ENCODE measurements at regions not wholly inside any gene's neighbourhood (a gene's known extent, or its start where the extent isn't known, plus 50 kb on each side); places are given as distances from the start of the nearest gene placed in this dataset.

DNA sequence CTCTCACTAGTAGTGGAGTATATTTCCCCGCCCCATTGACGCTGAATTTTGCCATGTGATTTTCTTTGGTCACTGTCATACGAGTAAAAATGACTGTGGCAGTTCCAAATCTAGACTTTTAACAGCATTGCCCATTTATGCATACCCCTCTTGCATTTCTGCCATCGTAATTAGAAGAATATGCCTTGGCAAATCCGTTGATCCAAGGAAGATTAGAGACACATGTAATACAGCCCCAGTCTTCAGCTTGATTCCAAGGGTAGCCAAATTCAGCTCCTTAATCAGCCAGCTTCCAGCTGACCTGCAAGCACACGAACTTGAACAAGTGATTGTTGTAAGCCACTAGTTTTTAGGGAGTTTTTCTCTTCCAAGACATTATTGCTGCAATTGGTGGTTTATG is 290.3 kb upstream of the ADAMTS5 start:
- no peak for DNase-seq

DNA sequence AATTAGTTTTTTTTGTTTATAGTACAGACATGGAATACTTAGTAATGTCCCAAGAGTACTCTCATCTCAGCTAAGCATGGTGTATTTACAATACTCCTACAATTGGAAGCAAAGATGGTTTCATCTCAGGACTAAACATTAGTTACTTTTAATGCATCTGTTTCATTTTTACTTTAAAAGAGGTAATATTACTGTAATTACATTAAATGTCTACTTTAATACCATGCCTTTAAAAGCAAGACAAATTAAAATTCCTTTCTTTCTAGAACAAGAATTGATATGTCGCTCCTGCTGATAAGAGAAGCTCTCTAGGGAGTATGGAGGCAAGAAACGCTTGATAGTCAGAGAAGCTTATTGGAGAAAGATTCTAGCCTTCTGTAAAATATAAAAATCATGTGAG is 284.9 kb upstream of the ADAMTS5 start:
- no peak for DNase-seq

DNA sequence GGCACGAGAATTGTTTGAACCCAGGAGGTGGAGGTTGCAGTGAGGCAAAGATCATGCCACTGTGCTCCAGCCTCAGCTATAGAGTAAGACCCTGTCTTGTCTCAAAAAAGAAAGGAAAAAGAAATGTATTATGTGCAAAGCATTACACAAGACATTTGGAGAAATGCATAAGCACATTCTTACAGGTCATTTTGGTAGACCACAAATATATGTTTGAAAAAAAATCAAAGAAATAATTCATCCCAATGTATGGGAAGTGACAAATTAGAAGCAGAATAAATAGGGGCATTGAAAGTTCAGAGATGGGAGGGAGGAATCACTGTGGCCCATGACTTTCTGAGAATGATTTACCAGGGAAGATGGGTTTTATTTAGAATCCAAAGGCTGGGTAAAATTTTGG is 283.5 kb upstream of the ADAMTS5 start:
- DNase-seq: no peak

DNA sequence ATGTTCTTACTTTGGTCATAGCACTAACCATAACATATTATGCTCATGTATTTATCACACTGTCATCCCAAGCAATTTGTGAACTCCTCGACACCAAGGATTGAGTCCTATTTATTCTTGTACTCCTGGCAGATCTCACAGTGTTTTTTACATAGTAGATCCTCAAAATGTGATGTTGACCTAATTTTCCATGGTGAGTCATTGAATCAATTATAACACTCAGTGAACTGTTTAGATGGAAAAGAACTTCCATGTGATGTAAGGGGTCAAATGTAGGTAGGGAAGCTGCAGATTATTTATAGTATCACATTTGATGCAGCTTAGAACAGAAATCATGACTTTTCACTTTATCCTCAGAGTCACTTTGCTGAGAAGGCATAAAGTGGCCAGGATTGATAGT is 281.9 kb upstream of the ADAMTS5 start:
- no peak for DNase-seq

DNA sequence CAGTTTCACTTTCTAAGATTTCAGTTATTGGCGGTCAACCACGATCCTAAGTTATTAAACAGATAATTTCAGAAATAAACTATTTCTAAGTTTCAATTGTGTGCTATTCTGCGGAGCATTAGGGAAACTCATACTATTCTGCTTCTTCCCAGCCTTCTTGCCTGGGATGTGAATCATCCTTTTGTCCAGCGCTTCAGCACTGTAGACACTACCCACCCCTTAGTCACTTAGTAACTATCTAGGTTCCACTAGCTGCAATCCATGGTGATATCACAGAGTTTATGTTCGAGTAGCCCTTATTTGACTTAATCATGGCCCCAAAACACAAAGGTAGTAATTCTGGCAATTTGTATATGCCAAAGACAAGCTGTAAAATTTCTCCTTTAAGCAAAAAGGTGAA is 279.9 kb upstream of the ADAMTS5 start:
- DNase-seq: no peak

DNA sequence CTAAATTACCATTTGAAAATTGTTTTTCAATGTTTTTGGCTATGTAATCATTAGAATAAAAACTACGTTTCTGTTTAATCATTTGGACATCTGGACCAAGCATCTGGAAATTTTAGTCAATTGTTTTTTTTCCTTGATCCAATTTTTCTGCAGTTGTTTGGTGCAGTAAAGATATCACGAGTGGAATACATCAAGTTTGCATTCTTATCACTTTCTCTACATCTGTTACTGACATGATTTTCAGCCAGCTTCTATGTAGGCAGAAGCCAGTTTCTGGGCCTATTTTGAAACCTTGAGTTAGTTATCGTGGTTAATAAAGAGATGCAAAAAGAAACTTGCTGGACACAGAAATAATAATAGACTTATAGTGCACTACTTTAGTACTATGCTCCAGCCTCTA is 277.9 kb upstream of the ADAMTS5 start:
- DNase-seq: no peak

DNA sequence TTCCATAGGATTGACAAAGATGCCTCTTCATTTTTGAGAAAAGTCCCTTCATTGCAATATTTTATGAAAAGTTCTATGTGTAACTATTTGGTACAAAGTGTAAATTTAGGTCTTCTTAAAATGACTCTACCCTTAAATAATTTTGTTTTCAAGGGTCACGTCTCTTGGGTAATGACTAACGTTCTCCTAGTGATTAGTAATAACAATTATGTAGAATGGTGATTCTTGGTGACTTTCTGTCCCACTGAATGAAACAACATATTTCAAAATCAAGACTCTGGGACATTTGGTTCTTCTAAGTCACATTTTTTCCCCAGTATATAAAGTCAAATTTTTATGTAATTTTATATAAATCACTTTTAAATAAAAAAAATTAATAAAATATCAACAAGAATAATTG is 277.5 kb upstream of the ADAMTS5 start:
- no peak for DNase-seq

DNA sequence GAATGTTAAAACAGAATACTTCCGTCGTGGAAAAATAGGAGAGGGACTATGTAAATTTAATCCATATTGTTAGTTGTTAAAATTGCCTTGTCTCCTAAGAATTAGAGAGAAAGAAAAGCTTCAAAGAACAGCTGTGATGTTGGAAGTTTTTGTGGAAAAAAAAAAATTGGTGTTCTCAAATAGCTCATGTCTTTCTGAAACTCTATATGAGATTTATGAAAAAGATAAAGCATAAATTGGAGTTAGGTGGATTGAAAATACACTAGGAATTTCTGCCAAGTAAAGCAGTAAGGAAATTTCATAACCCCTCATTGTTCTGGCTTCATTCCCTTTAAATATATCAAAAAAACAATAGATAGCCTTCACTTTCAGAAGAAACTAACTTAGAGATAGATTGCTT is 274.0 kb upstream of the ADAMTS5 start:
- DNase-seq: no peak

DNA sequence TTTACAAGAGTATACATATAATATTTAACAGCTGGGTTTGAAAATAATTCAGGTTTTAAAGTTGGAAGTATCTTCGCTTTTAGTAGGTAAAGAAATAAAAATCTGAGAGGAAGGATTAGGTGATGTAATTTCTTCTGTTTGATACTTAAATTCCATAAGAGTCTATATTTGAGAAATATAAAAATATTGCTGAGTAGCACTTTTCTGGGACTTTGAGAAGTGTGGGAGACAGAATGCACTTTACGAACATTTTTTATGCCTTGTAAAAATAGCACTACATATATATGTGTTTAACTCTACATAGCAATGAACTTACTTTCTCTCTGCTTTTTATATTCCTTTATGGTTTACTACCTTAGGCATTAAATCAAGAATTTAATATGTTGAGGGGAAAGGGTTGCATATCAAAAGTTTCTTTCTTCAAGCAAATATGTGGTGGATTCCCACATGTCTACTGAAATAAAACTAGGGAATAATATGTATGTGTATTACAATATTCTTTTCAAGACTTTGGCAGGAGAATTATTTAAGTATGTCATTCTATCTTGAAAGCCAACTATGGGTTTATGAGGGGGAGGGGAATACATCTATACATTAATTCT is 266.7 kb upstream of the ADAMTS5 start:
- no peak for DNase-seq

DNA sequence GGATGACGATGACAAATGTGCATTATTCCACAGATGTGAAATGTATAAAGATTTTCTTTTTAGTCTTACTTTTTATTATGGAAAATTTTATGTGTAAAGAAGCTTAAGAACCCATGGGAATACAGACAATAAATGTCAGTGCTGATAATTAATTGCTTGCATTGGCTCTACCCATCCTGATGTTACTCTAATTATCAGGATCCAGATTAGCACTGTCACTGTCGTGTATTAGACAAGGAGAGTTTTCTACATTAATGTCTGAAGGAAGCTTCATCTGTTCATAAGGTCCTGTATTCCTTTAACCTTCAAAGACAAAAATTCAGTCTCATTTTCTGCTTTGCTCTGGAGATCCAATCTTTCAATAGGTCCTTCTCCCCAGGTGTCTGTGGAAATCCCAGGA is 259.1 kb upstream of the ADAMTS5 start:
- DNase-seq: no peak

DNA sequence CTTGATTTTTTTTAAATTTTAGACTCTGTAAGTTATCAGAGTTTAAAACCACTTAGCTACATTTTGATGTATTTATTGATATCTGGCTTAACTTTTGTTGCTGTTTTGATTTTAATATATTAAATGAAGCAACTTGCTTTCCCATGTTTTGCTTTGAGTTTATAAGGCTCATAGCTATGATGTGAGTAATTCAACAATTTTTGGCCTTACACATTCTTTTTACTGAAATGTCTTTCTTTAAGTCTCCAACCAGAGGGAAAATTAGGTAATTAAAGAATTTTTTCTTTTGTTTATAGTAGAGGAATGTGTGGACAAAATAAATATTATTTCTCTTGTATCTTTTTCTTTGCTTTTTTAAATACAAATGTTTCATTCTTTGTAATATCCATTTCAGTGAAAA is 258.3 kb upstream of the ADAMTS5 start:
- no peak for DNase-seq

DNA sequence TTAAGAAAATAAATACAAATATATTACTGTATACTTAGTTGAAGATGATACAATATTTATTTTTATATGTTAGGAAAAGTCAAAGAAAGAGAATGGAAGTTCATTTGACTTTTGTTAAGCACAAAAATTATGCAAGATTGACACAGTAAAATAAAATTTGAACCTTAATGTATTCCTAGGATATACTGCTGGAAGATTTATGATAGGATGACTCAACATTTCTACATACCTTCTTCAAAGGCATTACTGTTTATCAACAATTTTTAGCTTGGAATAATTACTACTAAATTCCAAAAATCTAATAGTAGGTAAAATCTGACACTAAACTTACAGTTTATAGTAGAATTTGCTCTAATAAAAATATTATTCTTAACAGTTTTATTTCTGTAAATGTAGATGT is 257.3 kb upstream of the ADAMTS5 start:
- DNase-seq: no peak

DNA sequence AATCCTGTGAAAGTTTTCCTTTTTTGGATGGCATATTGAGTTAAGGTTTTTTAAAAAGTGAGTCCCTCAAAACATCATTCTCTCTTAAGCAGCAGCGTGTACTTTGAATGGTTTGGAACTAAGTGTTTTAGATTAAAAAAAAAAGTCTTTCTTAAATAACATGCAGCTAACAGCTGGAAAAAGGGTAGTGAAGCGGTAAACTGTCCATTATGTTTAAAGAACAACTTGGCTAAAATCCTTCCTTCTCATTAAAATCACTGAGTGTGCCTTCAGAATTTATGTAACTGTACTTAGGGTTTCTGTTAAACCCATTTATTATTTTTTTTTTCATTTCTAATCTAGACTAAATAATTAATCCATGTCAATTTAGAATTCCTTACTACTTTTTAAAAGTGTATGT is 254.2 kb upstream of the ADAMTS5 start:
- DNase-seq: no peak

DNA sequence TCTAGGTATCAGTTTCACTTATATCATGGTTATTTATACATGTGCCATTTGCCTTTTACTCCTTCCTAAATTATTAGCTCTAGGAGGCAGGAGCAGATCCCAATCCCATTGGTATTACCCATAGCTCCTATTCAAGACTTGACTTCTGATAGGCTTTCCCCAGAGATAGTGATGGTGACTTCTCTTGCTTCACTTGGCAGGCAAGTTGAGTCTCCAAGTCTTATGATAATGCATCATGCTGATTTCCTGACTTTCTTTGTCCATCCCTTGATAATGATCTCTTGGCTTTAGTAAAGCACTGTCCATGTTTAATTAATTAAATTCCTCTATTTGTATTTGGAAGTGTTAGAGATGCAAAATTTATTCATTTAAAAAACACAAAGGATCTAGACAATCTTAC is 253.5 kb upstream of the ADAMTS5 start:
- no peak for DNase-seq

DNA sequence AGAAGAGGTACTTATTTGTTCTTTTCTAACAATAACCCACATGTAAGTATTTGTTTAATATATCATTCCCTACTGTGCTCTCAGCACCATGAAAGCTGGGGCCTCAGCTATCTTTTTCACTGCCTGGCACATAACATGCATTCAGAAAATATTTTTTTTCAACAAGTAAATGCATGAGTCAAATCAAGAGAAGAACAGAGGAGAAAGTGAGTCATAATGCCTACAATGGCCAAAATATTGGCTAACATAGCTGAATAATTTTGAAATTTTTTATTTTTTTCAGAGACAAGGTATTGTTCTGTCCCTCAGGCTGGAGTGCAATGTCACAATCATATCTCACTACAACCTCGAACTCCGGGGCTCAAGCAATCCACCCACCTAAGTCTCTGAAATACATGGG is 252.2 kb upstream of the ADAMTS5 start:
- no peak for DNase-seq

DNA sequence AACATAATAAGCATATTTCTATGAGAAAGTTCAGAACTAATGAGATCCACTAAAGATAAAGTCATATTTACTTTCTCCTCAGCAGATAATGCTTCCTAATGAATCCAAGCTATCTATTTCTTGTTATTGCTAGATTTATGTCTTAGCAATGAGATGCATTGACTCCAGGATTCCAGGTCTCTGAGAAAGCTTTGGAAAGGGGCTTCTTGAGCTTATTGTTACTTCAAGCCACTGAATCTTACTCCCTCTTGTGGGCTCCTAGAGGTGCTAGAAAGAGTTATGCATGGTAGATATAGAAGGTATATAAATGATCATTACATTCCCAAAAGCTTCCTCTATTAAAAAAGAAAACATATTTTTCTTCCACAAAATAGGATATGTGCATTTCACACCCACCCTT is 246.4 kb upstream of the ADAMTS5 start:
- DNase-seq: no peak

DNA sequence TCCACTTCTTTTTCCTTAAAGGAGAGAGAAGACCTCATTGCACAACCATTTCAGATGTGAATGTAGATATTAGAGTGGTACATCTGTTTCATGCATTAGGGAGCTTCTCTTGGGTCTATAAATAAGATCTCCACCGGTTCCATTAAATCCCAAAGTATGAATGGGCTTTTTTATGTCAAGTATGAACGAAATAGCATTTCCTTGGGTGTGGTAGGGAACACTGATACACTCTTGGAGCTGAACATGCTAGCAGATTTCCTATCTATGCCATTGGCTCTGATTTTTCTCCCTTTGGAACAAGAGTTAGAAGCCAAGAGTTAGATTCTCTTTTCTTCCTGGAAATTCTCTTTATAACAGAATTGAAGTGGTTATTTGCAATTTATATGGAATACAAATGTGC is 245.6 kb upstream of the ADAMTS5 start:
- no peak for DNase-seq

DNA sequence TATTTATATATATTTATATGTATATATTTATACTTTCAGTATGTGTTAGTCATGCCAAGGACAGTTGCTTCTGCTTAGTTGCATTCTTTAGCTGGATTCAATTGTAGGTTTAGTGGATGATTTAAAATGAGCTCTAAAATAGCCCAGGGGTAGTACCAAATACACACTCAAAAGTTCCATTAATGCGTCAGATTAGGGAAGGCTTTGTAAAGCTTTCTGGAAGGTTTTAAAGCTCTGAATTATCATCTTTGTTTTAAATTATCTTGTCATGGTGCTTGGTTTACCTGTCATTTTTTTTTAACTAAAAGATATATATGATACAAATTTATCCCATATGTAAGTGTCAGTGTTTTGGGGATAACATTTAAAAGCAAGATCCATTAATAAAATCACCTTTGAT is 242.7 kb upstream of the ADAMTS5 start:
- no peak for DNase-seq

DNA sequence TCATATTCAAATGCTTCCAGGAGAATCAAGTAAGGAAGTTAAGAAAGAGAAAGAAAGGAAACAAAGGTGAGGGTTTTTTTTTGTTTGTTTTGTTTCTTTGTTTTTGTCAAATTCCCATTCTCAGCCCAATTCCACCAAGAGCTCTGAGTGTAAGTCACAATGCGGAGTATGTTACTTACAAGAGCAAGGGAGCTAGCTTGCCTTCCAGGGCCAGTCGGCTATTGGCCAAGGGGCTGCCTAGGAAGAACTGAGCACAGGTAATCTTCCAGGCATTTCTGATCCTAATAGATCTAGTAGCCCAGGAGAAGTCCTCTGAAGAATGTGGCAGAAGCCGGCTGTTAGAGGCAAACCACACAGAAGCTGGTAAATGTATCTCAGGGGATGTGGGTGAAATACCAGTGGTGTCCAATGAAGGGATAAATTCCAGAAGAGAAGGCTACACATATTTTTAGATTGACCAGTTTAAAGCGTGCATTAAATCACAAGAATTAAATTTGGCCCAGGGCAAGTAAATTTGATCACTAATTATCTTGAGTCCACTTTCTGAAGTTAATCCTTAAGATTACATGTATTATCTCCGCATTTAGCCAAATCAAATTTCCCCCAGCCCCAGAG is 239.6 kb upstream of the ADAMTS5 start:
- DNase-seq: no peak

DNA sequence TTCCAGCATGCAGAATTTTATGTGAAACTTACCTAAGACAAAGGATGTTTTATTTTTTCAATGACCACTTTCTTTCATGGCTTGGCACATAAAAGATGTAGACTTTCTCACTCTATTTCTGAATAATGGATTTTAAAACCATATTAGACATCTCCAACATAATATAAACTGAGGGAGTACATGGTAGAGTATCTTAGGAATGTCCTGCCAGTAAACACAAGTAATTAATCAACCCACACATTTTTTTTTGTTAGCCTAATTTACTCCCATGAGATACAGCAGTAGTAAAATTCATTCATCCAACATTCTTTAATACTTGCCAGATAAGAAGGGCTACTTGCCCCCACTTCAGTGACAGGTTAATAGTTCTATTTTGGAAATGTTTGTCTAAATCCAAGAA is 235.4 kb upstream of the ADAMTS5 start:
- DNase-seq: no peak

DNA sequence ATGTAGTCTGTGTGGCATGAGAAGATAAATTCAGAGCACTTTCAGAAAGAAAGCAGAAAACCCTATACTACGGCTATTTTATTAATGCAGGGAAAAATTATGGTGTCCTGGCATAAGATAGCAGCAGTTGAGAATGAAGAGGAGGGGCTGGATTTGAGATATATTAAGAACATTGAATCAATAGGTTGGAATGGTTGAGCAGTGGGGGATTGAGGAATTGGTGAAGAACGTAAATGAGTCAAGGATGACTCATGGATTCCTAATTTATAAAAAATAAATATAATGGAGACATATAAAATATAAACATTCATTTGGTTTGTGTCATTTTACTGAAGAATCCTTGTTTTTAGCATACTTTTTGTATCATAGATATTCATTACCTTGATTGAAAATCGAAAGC is 234.3 kb upstream of the ADAMTS5 start:
- no peak for DNase-seq

DNA sequence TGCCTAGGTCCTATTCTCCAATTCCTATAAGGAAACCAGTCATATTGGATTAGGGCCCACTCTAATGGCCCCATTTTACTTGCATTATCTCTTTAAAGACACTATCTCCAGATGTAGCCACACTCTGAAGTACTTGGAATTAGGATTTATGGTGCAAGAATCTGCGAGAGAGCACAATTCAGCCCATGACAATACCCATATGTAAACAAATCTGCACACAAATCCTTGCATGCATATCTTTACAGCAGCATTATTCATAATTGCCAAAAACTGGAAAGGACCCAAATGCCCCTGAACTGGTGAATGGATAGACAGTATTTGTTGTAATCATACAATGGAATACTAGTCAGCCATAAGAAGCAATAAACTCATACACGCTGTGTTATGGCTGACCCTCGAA is 229.8 kb upstream of the ADAMTS5 start:
- no peak for DNase-seq

DNA sequence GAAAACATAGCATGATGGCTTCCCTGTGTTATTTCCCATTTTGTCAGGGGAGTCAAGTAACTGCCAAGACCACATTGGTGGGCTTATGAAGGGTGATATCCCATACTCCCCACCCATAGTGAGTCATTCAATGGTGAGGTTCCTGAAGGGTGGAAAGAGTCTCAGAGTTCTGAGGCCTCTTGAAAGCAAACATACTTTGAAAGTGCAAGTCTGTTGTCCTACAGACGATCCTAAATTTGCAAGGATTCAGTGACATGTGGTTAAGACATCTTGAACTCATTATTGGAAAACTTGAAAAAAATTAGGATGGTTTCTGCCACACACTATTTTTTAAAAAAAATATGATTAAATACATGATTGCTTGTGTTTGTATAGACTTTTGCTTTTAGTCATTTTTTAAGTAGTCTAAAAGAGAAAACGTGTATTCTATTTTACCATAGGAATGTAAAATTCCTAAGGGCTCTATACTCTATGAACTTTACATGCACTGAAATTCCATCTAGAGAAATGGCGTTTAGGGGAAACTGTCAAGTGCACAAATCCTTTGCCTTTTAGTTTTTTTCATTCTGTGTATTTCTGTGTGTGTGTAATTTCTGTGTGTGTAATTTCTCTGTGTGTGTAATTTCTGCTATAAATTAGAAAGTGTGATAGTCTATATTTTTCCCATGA is 225.5 kb upstream of the ADAMTS5 start:
- DNase-seq: no peak

DNA sequence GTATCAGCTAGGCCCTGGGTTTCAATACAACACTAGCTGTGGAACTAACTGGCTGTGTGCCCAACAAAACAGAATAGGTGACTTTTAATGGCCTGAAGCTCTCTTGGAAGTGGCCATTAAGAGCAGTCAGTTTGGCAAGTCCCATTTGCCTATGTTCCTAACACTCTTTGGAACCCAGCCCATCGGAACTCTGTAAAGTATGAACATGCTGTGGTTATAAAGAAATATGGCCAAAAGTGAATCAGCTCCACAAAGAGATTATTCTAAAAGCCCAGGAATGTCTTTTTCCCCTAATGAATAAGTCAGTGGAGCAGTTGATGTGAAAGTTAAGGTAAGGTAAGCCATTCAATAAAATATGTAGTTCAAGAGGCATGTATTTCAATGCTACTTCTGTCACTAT is 223.7 kb upstream of the ADAMTS5 start:
- no peak for DNase-seq

DNA sequence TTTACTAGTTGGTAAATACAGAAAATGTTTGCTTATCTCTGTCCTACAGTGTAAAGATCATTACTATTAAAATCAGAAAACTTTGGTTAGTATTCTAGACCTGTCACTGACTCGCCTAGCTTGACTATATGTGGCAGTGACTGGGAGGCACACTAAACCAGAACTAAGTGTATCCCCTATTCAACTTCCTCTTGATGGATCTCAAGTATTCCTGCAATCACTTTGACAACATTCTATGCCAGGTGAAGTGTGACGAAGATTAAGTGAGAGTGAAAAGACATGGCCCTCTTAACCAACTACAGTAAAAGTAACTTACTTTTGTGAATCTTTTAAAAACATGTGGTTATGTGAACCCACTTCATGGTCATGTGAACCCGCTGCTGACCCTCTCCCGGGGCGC is 223.0 kb upstream of the ADAMTS5 start:
- DNase-seq: no peak

All from stimulated activated CD4-positive, alpha-beta T cell treated with anti-CD3 and anti-CD28 coated beads, Interleukin-4, amount 100 ng/mL, for 24 hours (primary cell).